Ramos (cell line): ENCODE measurements at regions not wholly inside any gene's neighbourhood (a gene's known extent, or its start where the extent isn't known, plus 50 kb on each side); places are given as distances from the start of the nearest gene placed in this dataset.

Source experiments
- in situ Hi-C: fragments of 300-500 bp; cut with MboI; formaldehyde crosslinking; loops from one replicate; pipeline ENCODE4 v1.14.3; 2022; ENCODE audit warnings: low sequenced_read_pairs; ENCODE audit not compliant: unreplicated experiment

DNA sequence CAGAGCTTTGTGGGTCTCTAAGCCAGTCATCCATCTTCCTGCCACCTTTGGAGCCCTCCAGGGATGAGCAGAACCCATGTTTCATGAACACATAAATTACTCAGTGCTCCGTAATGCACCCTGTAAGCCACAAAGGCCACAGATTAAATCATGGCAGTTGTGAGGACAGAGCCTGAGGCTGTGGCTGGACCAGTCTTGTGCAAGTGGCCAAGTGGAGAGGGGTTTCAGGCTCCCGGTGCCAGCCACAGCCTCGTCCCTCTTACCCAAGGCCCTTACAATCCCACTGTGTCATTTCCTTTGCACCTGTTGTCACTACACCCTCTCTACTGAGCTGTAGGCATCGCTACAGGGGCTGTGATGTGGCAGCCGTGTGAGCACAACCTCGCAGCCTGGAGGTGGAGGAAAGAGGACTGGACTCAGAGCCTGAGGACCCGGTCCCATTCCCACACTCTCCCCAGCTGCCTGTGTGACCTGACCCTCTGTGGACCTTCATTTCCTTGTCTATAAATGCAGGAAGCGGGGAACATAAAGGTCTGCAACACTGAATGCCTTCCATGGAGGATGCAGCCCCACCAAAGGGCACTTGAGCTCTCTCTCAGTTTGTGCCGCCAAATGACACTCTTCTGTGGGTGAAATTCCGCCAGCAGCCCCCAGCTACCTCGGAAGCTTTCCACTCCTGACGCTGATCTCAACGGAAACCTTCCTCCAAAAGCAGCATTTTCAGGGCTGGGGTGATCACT is 792.0 kb downstream of the UQCRFS1 start:
- in situ Hi-C loops: no loop called here

DNA sequence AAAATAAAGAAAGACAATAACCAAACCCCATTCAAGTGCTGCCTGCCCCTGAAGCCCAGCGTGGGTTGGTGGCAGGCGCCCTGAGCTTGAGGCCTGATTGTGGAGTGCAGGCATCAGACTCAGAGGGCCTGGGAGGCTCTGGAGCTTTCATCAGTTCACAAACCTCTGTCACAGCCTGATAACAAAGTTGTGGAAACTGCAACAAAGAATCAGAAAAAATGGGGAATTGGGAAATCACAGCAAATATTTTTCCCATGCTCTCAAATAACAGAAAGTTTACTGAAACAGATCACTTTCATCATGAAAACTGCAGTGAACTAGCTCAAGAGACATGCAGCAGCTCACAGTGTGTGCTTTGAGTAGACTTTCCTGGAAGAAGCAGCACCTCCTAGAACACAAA is 793.6 kb downstream of the UQCRFS1 start:
- in situ Hi-C loops: no loop called here

DNA sequence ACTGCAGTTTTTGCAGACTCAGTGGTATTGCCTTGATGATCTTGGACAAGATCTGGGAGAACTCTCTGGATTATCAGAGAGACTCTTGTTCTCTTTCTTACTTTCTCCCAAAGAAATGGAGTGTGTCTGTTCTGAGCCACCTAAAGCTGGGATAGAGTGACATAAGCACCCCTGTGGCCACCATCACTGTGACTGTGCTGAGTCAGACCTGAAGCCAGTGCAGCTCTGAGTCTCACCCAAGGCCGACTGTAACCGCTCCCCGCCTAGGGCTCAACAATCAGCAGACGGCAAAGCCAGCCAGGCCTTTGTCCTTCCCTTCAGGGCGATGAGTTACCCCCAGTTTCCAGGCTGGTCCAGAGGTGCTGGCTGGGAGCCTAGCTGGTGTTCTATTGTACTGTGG is 795.6 kb downstream of the UQCRFS1 start:
- in situ Hi-C loops: no loop called here

DNA sequence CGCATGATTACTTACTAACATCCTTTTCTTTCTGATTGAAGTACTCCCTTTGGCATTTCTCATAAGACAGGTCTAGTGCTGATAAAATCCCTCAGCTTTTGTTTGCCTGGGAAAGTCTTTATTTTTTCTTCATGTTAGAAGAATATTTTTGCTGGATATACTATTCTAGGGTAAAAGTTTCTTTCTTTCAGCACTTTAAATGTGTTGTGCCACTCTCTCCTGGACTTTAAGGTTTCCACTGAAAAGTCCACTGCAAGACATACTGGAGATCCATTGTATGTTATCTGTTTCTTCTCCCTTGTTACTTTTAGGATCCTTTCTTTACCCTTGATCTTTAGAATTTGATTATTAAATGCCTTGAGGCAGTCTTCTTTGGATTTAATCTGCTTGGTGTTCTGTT is 796.7 kb downstream of the UQCRFS1 start:
- in situ Hi-C loops: no loop called here

DNA sequence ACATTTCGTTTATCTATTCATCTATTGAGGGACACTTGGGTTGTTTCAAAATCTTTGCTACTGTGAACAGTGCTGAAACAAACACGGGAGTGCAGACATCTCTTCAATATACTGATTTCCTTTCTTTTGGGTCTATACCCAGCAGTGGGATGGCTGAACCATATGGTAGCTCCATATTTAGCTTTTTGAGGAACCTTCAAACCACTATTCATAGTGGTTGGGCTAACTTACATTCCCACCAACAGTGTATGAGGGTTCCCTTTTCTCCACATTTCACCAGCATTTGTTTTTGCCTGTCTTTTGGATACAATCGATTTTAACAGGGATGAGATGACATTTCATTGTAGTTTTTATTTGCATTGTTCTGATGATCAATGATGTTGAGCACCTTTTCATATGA is 798.2 kb downstream of the UQCRFS1 start:
- in situ Hi-C loops: no loop called here

DNA sequence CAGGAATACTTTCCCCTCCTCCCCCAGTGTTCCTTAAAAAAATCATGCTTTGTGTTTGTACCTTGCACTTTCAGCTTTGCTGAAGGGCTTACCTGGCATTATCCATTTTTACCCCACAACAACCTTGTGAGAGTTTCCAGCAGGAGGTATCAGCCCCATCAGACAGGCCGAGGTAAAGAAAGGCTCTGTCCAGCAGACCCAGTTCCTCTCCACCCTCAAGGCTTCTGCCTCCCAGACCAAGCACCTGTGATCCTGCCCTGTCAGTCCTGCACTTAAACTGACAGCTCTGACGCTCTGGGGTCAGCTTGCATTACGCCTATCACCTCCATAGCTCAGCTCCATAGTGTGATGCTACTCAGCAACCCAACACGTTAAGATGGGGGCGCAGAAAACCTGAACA is 803.1 kb downstream of the UQCRFS1 start:
- in situ Hi-C loops: no loop called here

DNA sequence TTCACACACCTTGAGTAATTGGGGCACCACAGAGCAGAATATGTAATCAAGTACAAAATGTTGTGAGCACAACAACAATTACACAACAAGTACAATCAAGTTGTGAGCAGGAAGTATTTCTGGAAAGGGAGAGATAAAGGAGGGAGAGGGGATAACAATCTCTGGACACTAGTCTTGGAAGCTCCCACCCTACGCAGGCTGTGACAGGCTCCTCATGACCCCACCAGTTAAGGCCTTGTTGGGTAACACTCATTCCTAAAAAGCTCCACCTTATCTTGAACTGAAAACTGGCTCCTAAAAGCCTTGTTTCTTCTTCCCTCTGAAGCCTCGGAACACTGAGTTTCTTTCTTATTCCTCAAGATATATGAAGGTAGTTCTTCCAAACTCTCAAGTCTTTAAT is 806.0 kb downstream of the UQCRFS1 start:
- in situ Hi-C loops: no loop called here

DNA sequence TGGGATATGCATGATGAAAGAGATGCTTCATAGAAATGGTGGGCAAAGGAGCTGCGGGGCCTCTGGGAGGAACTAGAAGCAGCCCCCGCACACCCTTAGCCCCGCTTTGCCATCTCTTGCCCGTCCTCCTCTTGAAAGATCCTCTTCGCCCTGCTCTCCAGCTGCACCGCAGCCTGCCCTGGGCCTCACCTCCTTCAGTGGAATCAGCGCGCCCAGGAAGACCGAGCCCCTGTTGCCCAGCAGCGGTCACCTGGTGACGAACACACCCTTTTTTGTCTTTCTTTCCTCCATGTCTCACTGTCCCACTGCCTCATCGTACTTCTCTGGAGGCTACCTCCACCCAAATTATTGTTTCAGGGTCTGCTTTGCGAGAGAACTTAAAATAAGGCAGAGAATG is 807.6 kb downstream of the UQCRFS1 start:
- in situ Hi-C loops: no loop called here

DNA sequence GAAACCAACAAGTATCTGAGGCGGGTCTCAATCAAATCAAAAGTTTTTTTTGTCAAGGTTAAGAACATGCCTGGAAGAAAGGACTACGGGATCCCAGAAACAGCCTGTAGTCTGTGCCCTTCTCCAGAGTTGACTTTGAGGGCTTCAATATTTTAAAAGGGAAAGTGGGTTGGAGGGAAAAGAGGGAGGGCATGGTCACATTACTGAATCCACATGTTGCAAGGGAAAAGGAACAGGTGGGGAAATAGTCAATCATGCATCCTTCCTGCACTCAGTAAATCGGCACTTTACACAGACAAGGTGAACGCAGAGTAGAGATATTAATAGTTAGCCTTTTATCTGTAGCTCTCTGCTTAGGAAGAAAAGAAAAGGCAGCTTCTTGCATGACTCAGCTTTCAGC is 808.5 kb downstream of the UQCRFS1 start:
- in situ Hi-C loops: no loop called here

DNA sequence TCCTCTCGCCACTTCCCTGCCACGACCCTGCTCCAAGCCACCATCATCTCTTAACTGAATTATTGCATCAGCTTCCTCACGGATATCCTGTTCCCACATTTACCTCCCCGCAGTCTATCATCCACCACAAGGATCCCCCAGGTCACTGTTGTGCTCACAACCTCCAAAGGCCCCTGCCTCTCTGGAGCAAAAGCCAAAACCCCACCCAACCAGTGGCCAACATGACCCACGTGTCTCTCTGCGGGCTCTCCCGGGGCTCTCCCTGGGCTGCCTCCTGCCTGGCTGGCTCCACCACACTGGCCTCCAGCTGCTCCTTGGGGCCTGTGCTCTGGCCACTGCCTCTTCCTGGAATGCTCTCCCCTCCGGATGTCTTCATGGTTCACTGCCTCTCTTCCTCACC is 809.3 kb downstream of the UQCRFS1 start:
- in situ Hi-C loops: no loop called here

DNA sequence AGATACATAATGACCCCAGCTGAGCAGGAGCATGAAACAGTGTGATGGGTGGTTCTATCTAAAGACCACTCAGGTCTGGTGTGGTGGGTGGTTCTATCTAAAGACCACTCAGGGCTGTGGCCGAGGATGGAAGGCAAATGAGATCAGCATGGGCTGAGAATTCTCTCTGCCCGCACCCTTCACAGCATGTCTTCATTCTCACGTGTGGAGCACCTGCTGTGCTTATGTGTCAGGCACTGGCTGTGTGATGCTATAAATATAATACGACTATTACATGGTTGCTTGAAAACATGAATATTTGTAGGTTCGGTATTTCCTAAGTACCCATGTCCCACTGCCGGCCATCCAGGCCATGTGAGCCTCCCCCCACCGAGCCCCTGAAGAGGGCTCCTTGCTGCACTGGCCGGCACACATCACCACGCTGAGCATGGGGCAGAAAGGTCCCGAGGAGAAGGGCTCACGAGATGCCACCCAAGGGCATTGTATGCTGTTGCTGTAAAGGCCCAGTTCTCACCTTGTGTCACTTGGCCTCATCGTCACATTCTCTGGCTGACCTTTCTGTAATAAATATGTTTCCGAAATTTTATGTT is 810.2 kb downstream of the UQCRFS1 start:
- in situ Hi-C loops: no loop called here

DNA sequence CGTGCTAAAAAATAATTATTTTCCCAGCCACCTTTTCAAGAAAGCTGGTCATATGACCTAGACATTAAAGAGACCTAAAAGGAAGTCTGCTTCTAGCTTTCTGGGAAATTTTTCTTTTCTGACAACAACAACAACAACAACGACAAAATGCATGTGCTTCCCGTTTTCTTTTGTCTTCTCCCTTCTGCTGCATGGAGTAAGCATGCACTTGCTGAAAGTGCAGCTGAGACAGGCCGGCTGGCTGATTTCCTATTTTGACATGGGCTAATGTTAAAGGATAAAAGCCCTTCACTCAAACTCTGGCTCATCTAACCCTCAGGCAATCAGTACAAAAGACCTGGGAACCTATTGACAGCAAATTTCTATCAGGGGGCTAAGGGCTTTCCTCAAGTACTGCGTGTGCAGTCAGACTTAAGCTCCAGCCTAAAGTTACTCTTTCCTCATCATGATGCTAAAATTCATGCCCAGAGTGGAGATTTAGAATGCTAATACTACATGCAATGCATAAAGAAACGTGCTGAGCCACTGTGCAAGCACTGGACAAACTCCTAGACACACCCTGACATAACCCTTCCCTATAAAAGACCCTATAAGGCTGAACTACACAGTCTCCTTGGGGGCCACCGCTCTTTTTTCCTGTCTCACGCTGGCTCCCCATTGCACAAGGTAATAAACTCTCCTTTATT is 811.1 kb downstream of the UQCRFS1 start:
- in situ Hi-C loops: no loop called here

DNA sequence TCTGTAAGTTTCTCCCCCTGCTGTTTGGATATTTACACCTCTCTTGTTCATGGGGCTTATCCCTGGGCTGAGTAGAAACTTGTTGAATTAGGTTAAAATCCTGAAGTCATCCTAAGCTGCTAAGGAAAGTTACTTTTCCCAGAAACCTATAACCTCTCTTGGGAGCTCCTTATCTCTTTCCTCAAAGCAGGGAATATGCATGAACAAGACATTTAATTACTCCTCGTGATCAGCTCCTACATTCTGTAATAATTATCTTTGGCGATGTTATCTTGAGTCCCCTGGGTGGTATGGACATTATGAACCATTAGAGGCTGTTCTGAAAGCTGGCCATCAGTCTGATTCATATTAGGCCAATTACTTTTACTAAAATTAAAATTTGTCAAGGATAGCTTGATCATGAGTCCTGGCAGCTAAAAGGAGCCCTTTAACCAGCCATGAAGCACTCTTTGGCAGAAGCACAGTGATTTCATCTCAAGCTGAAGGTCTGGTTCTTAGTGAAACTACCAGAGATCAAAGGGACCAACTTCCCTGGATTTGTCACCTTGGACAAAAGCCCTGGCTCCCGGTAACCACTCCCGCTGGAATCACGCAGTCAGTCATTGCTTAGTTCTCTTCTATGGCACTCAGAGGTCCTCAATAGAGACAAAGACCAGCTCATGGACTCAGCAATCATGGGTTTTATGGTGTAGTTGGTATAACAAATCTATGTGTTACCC is 811.8 kb downstream of the UQCRFS1 start:
- in situ Hi-C loops: no loop called here

DNA sequence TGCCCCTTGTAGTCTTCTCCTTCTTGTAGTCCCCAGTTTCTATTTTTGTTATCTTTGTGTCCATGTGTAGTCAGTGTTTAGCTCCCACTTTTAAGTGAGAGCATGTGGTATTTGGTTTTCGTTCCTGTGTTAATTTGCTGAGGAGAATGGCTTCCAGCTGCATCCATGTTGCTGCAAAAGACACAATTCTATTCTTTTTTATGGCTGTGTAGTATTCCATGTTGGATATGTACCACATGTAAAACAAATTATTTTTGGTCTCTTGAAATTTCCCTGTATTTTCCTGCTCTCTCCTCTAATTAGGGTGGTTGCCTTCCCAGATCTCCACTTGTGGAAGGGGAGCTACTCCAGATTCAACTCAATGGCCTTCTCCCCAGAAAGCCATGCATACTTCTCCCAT is 813.8 kb downstream of the UQCRFS1 start:
- in situ Hi-C loops: no loop called here

DNA sequence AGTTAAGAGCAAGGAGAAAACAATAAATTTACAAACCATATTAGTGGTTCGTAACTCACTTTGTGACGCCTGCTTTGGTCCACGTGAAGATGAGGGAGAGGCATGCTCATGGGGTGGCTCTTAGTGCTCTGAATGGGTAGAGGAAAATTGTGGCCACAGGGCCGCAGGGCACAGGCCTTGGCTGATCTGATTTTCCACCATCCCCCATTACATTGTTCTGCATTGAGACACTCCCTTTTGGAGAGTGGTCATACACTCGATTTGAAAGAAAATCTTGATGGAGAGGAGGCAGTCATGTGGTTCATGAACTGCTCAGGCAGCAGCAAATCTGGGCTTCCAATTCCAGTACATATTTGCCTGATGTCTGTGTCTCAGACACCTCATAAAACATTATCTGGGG is 815.2 kb downstream of the UQCRFS1 start:
- in situ Hi-C loops: no loop called here

DNA sequence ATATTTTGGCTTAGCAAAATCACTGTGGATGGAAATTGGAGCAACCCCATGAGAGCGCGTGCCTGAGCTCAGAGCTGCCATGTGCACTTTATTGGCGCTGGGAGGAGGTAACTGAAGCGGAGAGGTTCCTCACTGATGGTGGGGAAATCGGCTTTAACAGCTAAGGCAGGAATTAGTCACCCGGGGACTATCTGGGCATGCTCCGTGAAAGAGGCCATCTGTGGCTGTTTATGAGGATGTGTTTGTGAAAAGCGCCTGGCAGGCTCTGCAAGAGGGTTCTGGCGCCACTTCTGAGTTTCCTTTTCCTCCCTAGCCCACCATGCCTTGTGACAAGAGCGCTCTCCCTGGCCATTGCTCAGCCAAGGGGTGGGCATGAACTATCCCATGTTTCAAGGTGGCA is 815.6 kb downstream of the UQCRFS1 start:
- in situ Hi-C loops: no loop called here

DNA sequence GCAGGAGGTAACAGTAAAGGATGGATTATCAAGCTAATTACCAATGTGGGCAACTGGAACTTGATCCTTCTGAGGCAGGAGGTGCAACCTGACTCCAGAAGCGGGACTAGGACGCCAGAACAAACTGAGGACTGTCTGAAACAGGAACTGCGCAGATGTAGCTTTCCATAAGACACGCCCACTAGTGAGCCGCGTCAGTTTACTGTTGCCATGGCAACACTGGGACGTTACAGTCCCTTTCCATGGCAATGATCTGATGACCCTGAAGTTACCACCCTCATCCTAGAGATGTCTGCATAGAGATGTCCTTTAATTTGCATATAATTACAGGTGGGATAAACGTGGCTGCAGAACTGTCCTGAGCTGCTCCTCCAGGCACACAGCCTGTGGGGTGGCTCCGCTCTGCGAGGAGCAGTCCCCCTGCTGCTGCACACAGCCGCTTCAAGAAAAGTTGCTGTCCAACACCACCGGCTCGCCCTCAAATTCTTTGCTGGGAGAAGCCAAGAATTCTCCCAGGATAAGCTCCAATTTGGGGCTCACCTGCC is 816.6 kb downstream of the UQCRFS1 start:
- in situ Hi-C loops: no loop called here

DNA sequence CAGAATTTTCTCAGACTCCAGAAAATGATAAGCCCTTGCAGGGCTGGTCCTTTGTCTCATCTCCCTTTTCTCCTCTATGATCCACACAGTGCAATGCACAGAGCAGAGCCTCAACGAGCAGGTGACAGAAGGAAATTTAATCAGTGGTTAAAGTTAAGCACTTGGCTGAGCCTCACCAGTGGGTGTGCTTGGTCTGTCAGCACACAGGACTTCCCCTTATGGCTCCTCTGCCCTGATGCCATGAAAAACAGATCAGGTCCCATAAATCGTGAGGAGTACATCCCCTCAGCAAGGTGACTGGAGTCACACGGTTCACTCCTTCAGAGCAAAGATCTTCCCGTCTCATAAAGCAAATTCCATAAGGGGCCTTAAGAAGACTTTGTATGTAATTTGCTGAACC is 818.2 kb downstream of the UQCRFS1 start:
- in situ Hi-C loops: no loop called here

DNA sequence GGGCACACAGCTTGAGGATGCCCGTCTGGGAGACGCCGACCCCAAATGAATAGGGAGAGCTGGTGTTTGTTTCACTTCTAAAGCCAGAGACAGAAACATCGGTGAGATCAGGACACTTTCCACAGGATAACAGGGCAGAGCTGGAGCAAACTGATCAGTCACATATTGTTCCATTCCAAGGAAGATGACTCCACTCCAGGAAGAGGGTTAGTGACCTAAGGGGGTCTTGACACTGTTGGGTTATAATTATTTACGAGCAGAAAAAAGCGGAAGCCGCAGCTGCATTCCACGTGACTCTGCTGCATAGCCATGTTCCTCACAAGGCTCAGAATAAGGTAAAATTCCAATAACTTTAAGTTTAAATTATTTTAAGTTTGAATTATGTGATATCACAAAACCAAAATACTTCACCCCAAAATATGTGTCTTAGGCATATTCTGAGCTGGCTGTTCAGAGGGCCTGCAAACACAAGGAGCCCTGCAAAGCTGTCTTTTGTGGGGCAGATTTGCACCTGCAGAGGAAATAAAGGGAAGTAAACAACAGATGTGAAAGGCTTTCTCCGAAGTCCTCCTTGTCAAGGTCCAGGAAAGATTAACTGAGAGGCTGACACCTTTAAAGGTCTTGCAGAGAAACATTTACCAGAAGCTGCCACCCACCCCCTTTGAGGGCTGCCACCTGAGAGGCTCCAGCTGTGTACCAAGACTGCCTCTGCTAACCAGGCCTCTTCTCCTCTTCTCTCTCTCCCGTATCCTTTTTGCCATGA is 819.2 kb downstream of the UQCRFS1 start:
- in situ Hi-C loops: no loop called here

DNA sequence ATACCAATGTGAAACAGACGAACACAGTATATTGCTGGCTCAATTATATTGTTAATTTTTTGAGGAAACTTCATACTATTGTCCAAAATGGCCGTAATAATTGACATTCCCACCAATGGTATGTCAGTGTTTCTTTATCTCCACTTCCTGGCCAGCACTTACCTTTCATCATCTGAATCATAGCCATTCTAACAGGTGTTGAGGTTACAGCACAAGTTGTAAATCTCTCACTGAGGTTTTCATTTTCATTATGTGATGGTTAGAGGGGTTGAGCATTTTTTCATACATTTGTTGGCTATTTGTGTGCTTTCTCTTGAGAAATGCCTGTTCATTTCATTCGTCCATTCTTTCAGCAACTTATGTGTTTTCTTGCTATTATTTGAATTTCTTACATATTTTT is 824.0 kb downstream of the UQCRFS1 start:
- in situ Hi-C loops: no loop called here
